K562 (cell line): ENCODE measurements at regions not wholly inside any gene's neighbourhood (a gene's known extent, or its start where the extent isn't known, plus 50 kb on each side); places are given as distances from the start of the nearest gene placed in this dataset.

Source experiments
- ATAC-seq: fragments of 200-7000 bp; cut with Tn5 transposase; 3 replicates; pipeline ENCODE4 v1.9.1; 2020; ENCODE audit warnings: moderate library complexity
- BruUV-seq: library from RNA; stranded (reverse); fragments of 400-500 nt; replicated peaks from 2 replicates; lab custom pipeline; 2021; lab: Mats Ljungman, UMichigan
- CTCF ChIA-PET: fragments of 300-600 bp; formaldehyde crosslinking; extraction: SDS; loops from one replicate; lab custom pipeline; 2021; ENCODE audit warnings: low intra/inter-chr PET ratio; lab: Yijun Ruan, JAX
- POLR2A ChIA-PET: fragments of 300-600, 350-650 bp; sonication (Branson Sonifier 250); formaldehyde crosslinking; extraction: SDS; loops from one replicate; lab custom pipeline; 2021; ENCODE audit warnings: antibody characterized with exemption, inconsistent platforms; lab: Yijun Ruan, JAX
- DNase-seq, 4 experiments: peaks; one replicate each; pipeline versions ENCODE4 v3.0.0 to v3.0.0-alpha.2; 2011 to 2018; ENCODE audit warnings: low spot score in 3 of 4, mixed read lengths in 3 of 4; ENCODE audit errors: extremely low read depth in 1 of 4
- FAIRE-seq: peaks from 2 replicates; lab custom pipeline; 2011; peaks lifted over from hg19 to GRCh38; lab: Jason Lieb, UNC
- H2AFZ ChIP-seq: 2 replicates; pipeline ENCODE4 v1.6.0; 2011; ENCODE audit warnings: low read depth, low read length, control low read depth, inconsistent platforms
- H3K27ac ChIP-seq: fragments of 200-600 bp; 3 replicates; pipeline ENCODE4 v1.8.0; 2011; ENCODE audit warnings: low read depth, mild to moderate bottlenecking, control low read depth, inconsistent platforms, low read length, moderate library complexity, mixed read lengths; ENCODE audit errors: extremely low read depth
- H3K27me3 ChIP-seq, 2 experiments: fragments of 300-600 bp in 1 of 2; 2 replicates in 1 of 2; 3 replicates in 1 of 2; pipeline versions ENCODE4 v1.6.0 to v1.8.0; 2011; ENCODE audit warnings: inconsistent platforms in 2 of 2, low read length in 2 of 2, mild to moderate bottlenecking in 1 of 2, mixed read lengths in 1 of 2, moderate library complexity in 1 of 2; ENCODE audit not compliant: control insufficient read depth in 2 of 2, insufficient read depth in 2 of 2
- H3K36me3 ChIP-seq: fragments of 300-600 bp; 3 replicates; pipeline ENCODE4 v1.8.0; 2011; ENCODE audit warnings: mild to moderate bottlenecking, low read length, inconsistent platforms; ENCODE audit not compliant: control insufficient read depth, insufficient read depth
- H3K4me1 ChIP-seq, 2 experiments: fragments of 200-600 bp in 1 of 2; replicated peaks in 1 of 2; 2 replicates in 1 of 2; 3 replicates in 1 of 2; pipeline versions ENCODE4 v1.5.1 to v1.8.0; 2011; ENCODE audit warnings: inconsistent platforms in 2 of 2, low read length in 2 of 2, mild to moderate bottlenecking in 1 of 2, mixed read lengths in 1 of 2, moderate library complexity in 1 of 2; ENCODE audit not compliant: control insufficient read depth in 2 of 2, insufficient read depth in 2 of 2
- H3K4me2 ChIP-seq: 2 replicates; pipeline ENCODE4 v1.6.1; 2011; ENCODE audit warnings: low read length, control low read depth, inconsistent platforms, mixed read lengths; ENCODE audit not compliant: insufficient read depth
- H3K4me3 ChIP-seq: fragments of 200-600 bp; sonication (generic), shearing (Covaris generic); 2 replicates; pipeline ENCODE4 v1.5.1; 2016; ENCODE audit warnings: control low read depth, inconsistent platforms
- H3K79me2 ChIP-seq: fragments of 200-600 bp; 3 replicates; pipeline ENCODE4 v1.8.0; 2011; ENCODE audit warnings: low read length, inconsistent platforms; ENCODE audit not compliant: control insufficient read depth, insufficient read depth
- H3K9ac ChIP-seq, 2 experiments: 2 replicates each; pipeline versions ENCODE4 v1.6.0 to v1.6.1; 2011; ENCODE audit warnings: low read depth in 2 of 2, low read length in 2 of 2, control low read depth in 1 of 2, inconsistent platforms in 1 of 2, mild to moderate bottlenecking in 1 of 2, mixed read lengths in 1 of 2; ENCODE audit not compliant: insufficient read depth in 1 of 2
- H3K9me1 ChIP-seq: one replicate; pipeline ENCODE4 v1.6.0; 2011; ENCODE audit warnings: inconsistent platforms, mild to moderate bottlenecking, low read length, moderate library complexity; ENCODE audit not compliant: control insufficient read depth, insufficient read depth
- H3K9me3 ChIP-seq: replicated peaks from 2 replicates; pipeline ENCODE4 v1.5.1; 2011; ENCODE audit warnings: low read depth, low read length, inconsistent platforms; ENCODE audit not compliant: control insufficient read depth, insufficient read depth
- H4K20me1 ChIP-seq: replicated peaks from 2 replicates; pipeline ENCODE4 v1.6.1; 2011; ENCODE audit warnings: low read length, inconsistent platforms, mixed read lengths; ENCODE audit not compliant: control insufficient read depth, insufficient read depth
- ETS2 ChIP-seq: IDR thresholded peaks from 2 replicates; pipeline ENCODE4 v1.6.1; 2016; ENCODE audit warnings: borderline replicate concordance, missing genetic modification characterization, mild to moderate bottlenecking, moderate library complexity, missing compliant biosample characterization; ENCODE audit not compliant: poor library complexity, severe bottlenecking
- HDAC8 ChIP-seq: fragments of 450-650 bp; IDR thresholded peaks from 2 replicates; pipeline ENCODE4 v1.6.1; 2016; ENCODE audit warnings: mild to moderate bottlenecking, missing genetic modification characterization, moderate library complexity, missing compliant biosample characterization
- JUND ChIP-seq, 2 experiments: IDR thresholded peaks; 2 replicates in 1 of 2; 3 replicates in 1 of 2; pipeline ENCODE4 v1.6.1; 2011; ENCODE audit warnings: borderline replicate concordance in 2 of 2, low read depth in 2 of 2, low read length in 2 of 2, improper control_type of control experiment in 1 of 2, missing biosample characterization in 1 of 2, missing genetic modification characterization in 1 of 2, missing genetic modification reagents in 1 of 2
- POLR2AphosphoS5 ChIP-seq: IDR thresholded peaks from 2 replicates; pipeline ENCODE4 v1.6.1; 2011; ENCODE audit warnings: mild to moderate bottlenecking, low read depth, low read length, moderate library complexity; ENCODE audit not compliant: control insufficient read depth, insufficient read depth
- WGBS: fragments of 100-300 bp; shearing (Covaris generic); methylation state at CpG from one replicate; pipeline ENCODE4 v1.1.6; 2016; ENCODE audit warnings: low coverage, mixed read lengths; ENCODE audit not compliant: insufficient coverage; ENCODE audit errors: missing lambda C conversion rate; 5-methylcytosine and 5-hydroxymethylcytosine counted together
- in situ Hi-C: fragments of 300-500 bp; cut with MboI; formaldehyde crosslinking; loops from 4 replicates; pipeline ENCODE4 v1.15.0; 2018; ENCODE audit warnings: inconsistent platforms, mixed read lengths
- intact Hi-C: fragments of 100-400 bp; cut with micrococcal nuclease; formaldehyde crosslinking; loops from 2 replicates; pipeline ENCODE4 v1.14.2; 2022
- TF ChIP-seq, protein P1 (sequence below), 2 experiments: fragments of 450-650 bp in 1 of 2; sonication (generic) in 1 of 2; formaldehyde crosslinking in 1 of 2; IDR thresholded peaks in 1 of 2; conservative IDR thresholded peaks in 1 of 2; 2 replicates each; pipeline versions ENCODE4 v1.6.1 to v1.8.1; 2016 to 2023; ENCODE audit warnings: mild to moderate bottlenecking in 2 of 2, moderate library complexity in 2 of 2, inconsistent platforms in 1 of 2, missing genetic modification reagents in 1 of 2

DNA sequence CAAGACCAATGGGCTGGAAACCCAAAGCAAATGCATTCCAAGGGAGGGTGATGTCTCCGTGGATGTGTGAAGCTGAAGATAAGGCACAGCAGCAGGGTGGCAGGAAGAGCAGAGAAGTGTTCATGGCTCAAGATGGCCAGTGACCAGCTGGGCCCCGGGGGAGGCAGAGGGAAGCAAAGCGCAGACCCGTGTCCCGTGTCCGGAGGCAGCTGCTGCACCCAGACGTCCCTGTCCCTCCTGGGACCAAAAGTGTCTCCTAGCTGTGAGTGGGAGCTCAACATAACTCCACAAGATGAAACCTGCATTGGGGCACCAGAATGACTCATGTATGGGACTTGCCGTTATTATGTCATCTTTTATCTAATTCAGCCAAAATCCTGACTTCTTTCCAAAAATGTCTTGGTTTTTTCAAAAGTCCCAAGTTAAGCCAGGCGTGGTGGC is 118.2 kb downstream of the RIPK4 start:
- no peak overlapping the region for H3K4me3 ChIP-seq
- ATAC-seq (no peak; the same call in 2 of the 3 replicates), DNase-seq (no peak), FAIRE-seq (no peak)
- no peak overlapping the region for H3K9ac ChIP-seq
- H3K79me2 ChIP-seq: no peaks in the 10 kb centered on the region
- no TSS peak for BruUV-seq
- no peaks in the 10 kb centered on the region; the same call in 1 of the 2 replicates for H4K20me1 ChIP-seq
- H2AFZ ChIP-seq: no peak overlapping the region
- no peaks in the 10 kb centered on the region for H3K9me1 ChIP-seq
- TF ChIP-seq, protein P1, sequence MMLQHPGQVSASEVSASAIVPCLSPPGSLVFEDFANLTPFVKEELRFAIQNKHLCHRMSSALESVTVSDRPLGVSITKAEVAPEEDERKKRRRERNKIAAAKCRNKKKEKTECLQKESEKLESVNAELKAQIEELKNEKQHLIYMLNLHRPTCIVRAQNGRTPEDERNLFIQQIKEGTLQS (IDR thresholded peaks at IDR 0.05): peak; percentile 37; the same call in 1 of the 2 replicates
- TF ChIP-seq, protein P1 (CRISPR knock-in tag; conservative IDR thresholded peaks at IDR 0.05): no peak
- TF ChIP-seq JUND (IDR thresholded peaks at IDR 0.05; ENCODE audit: borderline replicate concordance, low read depth, low read length): peak; percentile 24; the same call in 1 of the 2 replicates
- no peak for TF ChIP-seq JUND (tag; IDR thresholded peaks at IDR 0.05; ENCODE audit: borderline replicate concordance, low read depth, low read length)
- TF ChIP-seq POLR2AphosphoS5: no peak
- TF ChIP-seq ETS2 (tag): no peak
- TF ChIP-seq HDAC8 (tag): no peak
- no peaks in the 10 kb centered on the region for H3K9me3 ChIP-seq
- WGBS: 1% methylated on average over 9 of the region's 9 CpGs
- no peaks in the 10 kb centered on the region for H3K36me3 ChIP-seq
- H3K27me3 ChIP-seq: peaks cover 25 to 46% of the 10 kb centered on the region in 2 experiments
- ChIA-PET CTCF (no interaction called here), POLR2A (interaction anchor here (0.7 kb wide), 2 partner anchors 8 to 490 kb away, joined by 3 read pairs; no protein-coding TSS in a partner anchor)
- H3K27ac ChIP-seq: no peak overlapping the region
- H3K4me1 ChIP-seq: no peaks in the 10 kb centered on the region
- intact Hi-C loops (no loop called here), in situ Hi-C loops (no loop called here)
- no peak overlapping the region for H3K4me2 ChIP-seq
